Keratinocyte (primary cell): ENCODE measurements at regions not wholly inside any gene's neighbourhood (a gene's known extent, or its start where the extent isn't known, plus 50 kb on each side); places are given as distances from the start of the nearest gene placed in this dataset.

ENCODE experiments used
- DNase-seq: peaks from one replicate; pipeline ENCODE4 v3.0.0-alpha.2; 2011; ENCODE audit warnings: low read depth, missing footprints, low spot score
- FAIRE-seq: peaks from 2 replicates; lab custom pipeline; 2011; peaks lifted over from hg19 to GRCh38; lab: Jason Lieb, UNC
- H2AFZ ChIP-seq: 2 replicates; pipeline ENCODE4 v1.6.0; 2012; ENCODE audit warnings: low read length, control low read depth, inconsistent platforms; ENCODE audit not compliant: control insufficient read depth
- H3K27ac ChIP-seq: 2 replicates; pipeline ENCODE4 v1.5.1; 2011; ENCODE audit warnings: low read length; ENCODE audit not compliant: control insufficient read depth, insufficient read depth
- H3K27me3 ChIP-seq: 3 replicates; pipeline ENCODE4 v1.6.0; 2011; ENCODE audit warnings: low read length; ENCODE audit not compliant: control insufficient read depth, insufficient read depth; ENCODE audit errors: extremely low read depth
- H3K36me3 ChIP-seq, 2 experiments: 2 replicates in 1 of 2; 3 replicates in 1 of 2; pipeline ENCODE4 v1.5.1; 2011; ENCODE audit warnings: low read length in 2 of 2, mild to moderate bottlenecking in 1 of 2; ENCODE audit not compliant: control insufficient read depth in 2 of 2, insufficient read depth in 2 of 2; ENCODE audit errors: extremely low read depth in 1 of 2
- H3K4me1 ChIP-seq: 3 replicates; pipeline ENCODE4 v1.5.1; 2011; ENCODE audit warnings: low read length; ENCODE audit not compliant: control insufficient read depth, insufficient read depth; ENCODE audit errors: extremely low read depth
- H3K4me2 ChIP-seq: 3 replicates; pipeline ENCODE4 v1.6.0; 2011; ENCODE audit warnings: low read depth, low read length; ENCODE audit not compliant: control insufficient read depth, insufficient read depth; ENCODE audit errors: extremely low read depth
- H3K4me3 ChIP-seq, 3 experiments: fragments of 200-600 bp in 1 of 3; sonication (generic) in 1 of 3; 2 replicates in 2 of 3; 3 replicates in 1 of 3; pipeline ENCODE4 v1.5.1; 2011 to 2016; ENCODE audit warnings: low read length in 3 of 3, mild to moderate bottlenecking in 3 of 3, control low read depth in 2 of 3, inconsistent platforms in 1 of 3, low read depth in 1 of 3, mixed read lengths in 1 of 3, mixed run types in 1 of 3, moderate library complexity in 1 of 3; ENCODE audit not compliant: control insufficient read depth in 2 of 3, insufficient read depth in 2 of 3; ENCODE audit errors: extremely low read depth in 1 of 3
- H3K79me2 ChIP-seq: 2 replicates; pipeline ENCODE4 v1.6.0; 2012; ENCODE audit warnings: low read length; ENCODE audit not compliant: control insufficient read depth, insufficient read depth
- H3K9ac ChIP-seq: 3 replicates; pipeline ENCODE4 v1.6.0; 2011; ENCODE audit warnings: low read length; ENCODE audit not compliant: control insufficient read depth, insufficient read depth; ENCODE audit errors: extremely low read depth
- H3K9me1 ChIP-seq: 3 replicates; pipeline ENCODE4 v1.6.0; 2011; ENCODE audit warnings: low read length; ENCODE audit not compliant: control insufficient read depth, insufficient read depth; ENCODE audit errors: extremely low read depth
- H3K9me3 ChIP-seq: 2 replicates; pipeline ENCODE4 v1.5.1; 2012; ENCODE audit warnings: low read depth, low read length; ENCODE audit not compliant: control insufficient read depth
- H4K20me1 ChIP-seq: 3 replicates; pipeline ENCODE4 v1.6.0; 2011; ENCODE audit warnings: low read length; ENCODE audit not compliant: control insufficient read depth, insufficient read depth; ENCODE audit errors: extremely low read depth
- CTCF ChIP-seq, 3 experiments: IDR thresholded peaks in 1 of 3; conservative IDR thresholded peaks in 1 of 3; optimal IDR thresholded peaks in 1 of 3; 2 replicates in 2 of 3; 3 replicates in 1 of 3; pipeline versions ENCODE3 to v1.5.1; 2011; ENCODE audit warnings: low read length in 3 of 3, mild to moderate bottlenecking in 3 of 3, moderate library complexity in 2 of 3, control low read depth in 1 of 3, inconsistent platforms in 1 of 3; ENCODE audit not compliant: insufficient read depth in 2 of 3; ENCODE audit errors: extremely low read depth in 1 of 3
- EZH2 ChIP-seq: IDR thresholded peaks from one replicate; pipeline ENCODE4 v1.6.1; 2012; ENCODE audit warnings: inconsistent platforms, mild to moderate bottlenecking, low read length, moderate library complexity
- dilution Hi-C: fragments of 300-500 bp; cut with MboI; formaldehyde crosslinking; loops from one replicate; pipeline ENCODE4 v1.7.0; 2020; ENCODE audit warnings: low sequenced_read_pairs; ENCODE audit not compliant: extremely low pct_ligation_motif_present

GRCh38 chr10:78253063-78253853, 219.6 kb downstream of the RPS24 start:
- FAIRE-seq = no peak
- no peaks in the 10 kb centered on the region for H3K9me3 ChIP-seq
- no peak for TF ChIP-seq CTCF (optimal IDR thresholded peaks at IDR 0.05 in 1 of 3, IDR thresholded peaks at IDR 0.05 in 1 of 3, conservative IDR thresholded peaks at IDR 0.05 in 1 of 3; ENCODE audit: extremely low read depth in 1 of 3, insufficient read depth in 2 of 3, low read length in 3 of 3)
- TF ChIP-seq EZH2 = no peak
- no peak for DNase-seq
- no peaks in the 10 kb centered on the region for H3K9me1 ChIP-seq
- no peak overlapping the region for H3K4me3 ChIP-seq
- H3K79me2 ChIP-seq = no peaks in the 10 kb centered on the region
- no peaks in the 10 kb centered on the region for H4K20me1 ChIP-seq
- dilution Hi-C loops = no loop called here
- H3K27me3 ChIP-seq = no peaks in the 10 kb centered on the region
- H3K4me2 ChIP-seq = no peak overlapping the region
- no peaks in the 10 kb centered on the region for H3K36me3 ChIP-seq
- H3K4me1 ChIP-seq = peaks cover 10% of the 10 kb centered on the region
- no peak overlapping the region for H3K9ac ChIP-seq
- H3K27ac ChIP-seq = no peak overlapping the region
- H2AFZ ChIP-seq = no peak overlapping the region

- no peak overlapping the region for H3K4me2 ChIP-seq
- DNase-seq (no peak), FAIRE-seq (no peak)
- no peak overlapping the region for H3K4me3 ChIP-seq
- H3K27me3 ChIP-seq = no peaks in the 10 kb centered on the region
- H3K27ac ChIP-seq = no peak overlapping the region
- no peak overlapping the region for H2AFZ ChIP-seq
- no peaks in the 10 kb centered on the region for H3K9me1 ChIP-seq
- peaks cover 10% of the 10 kb centered on the region for H3K4me1 ChIP-seq
- no peaks in the 10 kb centered on the region for H3K9me3 ChIP-seq
- no peaks in the 10 kb centered on the region for H4K20me1 ChIP-seq
- dilution Hi-C loops = no loop called here
- TF ChIP-seq CTCF (optimal IDR thresholded peaks at IDR 0.05 in 1 of 3, IDR thresholded peaks at IDR 0.05 in 1 of 3, conservative IDR thresholded peaks at IDR 0.05 in 1 of 3; ENCODE audit: extremely low read depth in 1 of 3, insufficient read depth in 2 of 3, low read length in 3 of 3) (no peak), EZH2 (no peak)
- no peaks in the 10 kb centered on the region for H3K79me2 ChIP-seq
- no peak overlapping the region for H3K9ac ChIP-seq
- H3K36me3 ChIP-seq = no peaks in the 10 kb centered on the region
Measured at GRCh38 chr10:78254013-78254412, 220.3 kb downstream of the RPS24 start.
